DMS53 treated with DMSO at 0.1 percent for 48 hours (cell line): ENCODE measurements at regions not wholly inside any gene's neighbourhood (a gene's known extent, or its start where the extent isn't known, plus 50 kb on each side); places are given as distances from the start of the nearest gene placed in this dataset.
"Not testable (repeated sequence)": the region's sequence is repeated elsewhere in the genome, so short reads cannot be mapped to it uniquely, and the experiment has no call there.

Experiments
- DNase-seq: peaks from one replicate; lab custom pipeline; 2025; ENCODE audit not compliant: unreplicated experiment; lab: John Stamatoyannopoulos, UW

- not testable (repeated sequence) for DNase-seq
Observed at GRCh38 chr2:89957236-89957635, 1265.8 kb downstream of the RPIA start.

DNA sequence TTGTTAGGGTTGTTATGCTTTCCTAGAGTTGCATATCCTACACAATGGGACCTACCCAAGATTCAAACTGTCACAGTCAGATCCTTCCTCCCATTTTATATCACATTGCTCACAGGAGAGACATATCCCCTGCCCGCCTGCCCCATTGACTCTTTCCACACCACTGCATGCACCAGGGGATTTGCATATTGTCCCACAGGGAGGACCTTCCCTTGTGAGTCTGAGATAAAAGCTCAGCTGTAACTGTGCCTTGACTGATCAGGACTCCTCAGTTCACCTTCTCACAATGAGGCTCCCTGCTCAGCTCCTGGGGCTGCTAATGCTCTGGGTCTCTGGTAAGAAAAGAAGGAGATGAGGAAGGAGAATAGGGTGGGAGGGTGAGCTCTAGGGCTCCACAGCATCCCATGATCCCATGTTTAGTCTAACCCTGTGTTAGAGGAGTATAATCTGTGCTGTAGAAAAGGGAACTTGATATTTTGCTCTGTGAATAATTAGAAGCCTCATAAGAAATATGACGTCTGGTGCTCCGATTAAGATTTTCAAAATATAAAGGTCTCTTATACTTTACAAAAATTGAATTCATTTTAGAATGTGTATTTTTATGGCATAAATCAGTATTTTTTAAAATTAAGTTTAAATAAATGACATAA, 1268.4 kb downstream of the RPIA start:
- DNase-seq = not testable (repeated sequence)

DNA sequence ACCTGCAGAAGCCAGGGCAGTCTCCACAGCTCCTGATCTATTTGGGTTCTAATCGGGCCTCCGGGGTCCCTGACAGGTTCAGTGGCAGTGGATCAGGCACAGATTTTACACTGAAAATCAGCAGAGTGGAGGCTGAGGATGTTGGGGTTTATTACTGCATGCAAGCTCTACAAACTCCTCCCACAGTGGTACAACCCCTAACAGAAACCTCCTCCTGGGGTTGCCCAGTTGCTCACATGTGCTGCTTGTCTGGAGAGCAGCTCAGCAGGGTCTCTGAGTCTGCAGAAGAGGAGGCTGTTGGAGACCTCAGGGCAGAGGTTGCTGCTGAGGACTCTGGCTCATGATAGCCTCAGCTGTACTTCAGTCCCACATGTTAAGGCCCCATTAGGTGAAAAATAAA, 1269.1 kb downstream of the RPIA start:
- DNase-seq = not testable (repeated sequence)

- DNase-seq = not testable (repeated sequence)
Observed at GRCh38 chr2:89968567-89968966, 1277.1 kb downstream of the RPIA start.

- DNase-seq = not testable (repeated sequence)
Observed at GRCh38 chr2:89969190-89969589, 1277.7 kb downstream of the RPIA start.

GRCh38 chr2:89973849-89974248, 1282.4 kb downstream of the RPIA start:
- not testable (repeated sequence) for DNase-seq

- not testable (repeated sequence) for DNase-seq
Observed at GRCh38 chr2:89979826-89980537, 1288.5 kb downstream of the RPIA start.

- DNase-seq = not testable (repeated sequence)
Observed at GRCh38 chr2:89982246-89982645, 1290.8 kb downstream of the RPIA start.

DNA sequence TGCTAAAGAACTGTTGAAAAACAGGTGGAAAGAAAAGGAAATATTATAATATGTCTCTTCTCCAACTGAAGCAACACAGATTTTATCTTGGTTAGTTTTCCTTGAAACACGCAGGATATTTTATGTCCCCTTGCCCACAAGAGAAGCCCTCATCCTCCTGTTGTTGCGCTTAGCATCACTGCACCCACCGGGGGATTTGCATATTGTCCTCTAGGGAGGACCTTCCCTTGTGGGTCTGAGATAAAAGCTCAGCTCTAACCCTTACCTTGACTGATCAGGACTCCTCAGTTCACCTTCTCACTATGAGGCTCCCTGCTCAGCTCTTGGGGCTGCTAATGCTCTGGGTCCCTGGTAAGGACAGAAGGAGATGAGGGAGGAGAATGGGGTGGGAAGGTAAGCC, 1294.2 kb downstream of the RPIA start:
- not testable (repeated sequence) for DNase-seq

GRCh38 chr2:89986532-89986931, 1295.1 kb downstream of the RPIA start:
- not testable (repeated sequence) for DNase-seq

GRCh38 chr2:89996779-89997178, 1305.3 kb downstream of the RPIA start:
- DNase-seq = not testable (repeated sequence)

DNA sequence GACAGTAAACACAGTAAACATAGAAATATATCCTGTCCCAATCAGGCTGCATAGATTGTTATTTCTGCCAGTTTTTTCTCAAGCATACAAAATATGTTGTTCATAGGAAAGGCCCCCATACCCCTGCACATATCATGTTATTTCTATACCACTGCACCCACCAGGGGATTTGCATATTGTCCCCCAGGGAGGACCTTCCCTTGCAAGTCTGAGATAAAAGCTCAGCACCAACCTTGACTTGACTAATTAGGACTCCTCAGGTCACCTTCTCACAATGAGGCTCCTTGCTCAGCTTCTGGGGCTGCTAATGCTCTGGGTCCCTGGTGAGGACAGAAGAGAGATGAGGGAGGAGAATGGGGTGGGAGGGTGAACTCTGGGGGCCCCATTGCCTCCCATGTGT, 1313.1 kb downstream of the RPIA start:
- DNase-seq = not testable (repeated sequence)

DNA sequence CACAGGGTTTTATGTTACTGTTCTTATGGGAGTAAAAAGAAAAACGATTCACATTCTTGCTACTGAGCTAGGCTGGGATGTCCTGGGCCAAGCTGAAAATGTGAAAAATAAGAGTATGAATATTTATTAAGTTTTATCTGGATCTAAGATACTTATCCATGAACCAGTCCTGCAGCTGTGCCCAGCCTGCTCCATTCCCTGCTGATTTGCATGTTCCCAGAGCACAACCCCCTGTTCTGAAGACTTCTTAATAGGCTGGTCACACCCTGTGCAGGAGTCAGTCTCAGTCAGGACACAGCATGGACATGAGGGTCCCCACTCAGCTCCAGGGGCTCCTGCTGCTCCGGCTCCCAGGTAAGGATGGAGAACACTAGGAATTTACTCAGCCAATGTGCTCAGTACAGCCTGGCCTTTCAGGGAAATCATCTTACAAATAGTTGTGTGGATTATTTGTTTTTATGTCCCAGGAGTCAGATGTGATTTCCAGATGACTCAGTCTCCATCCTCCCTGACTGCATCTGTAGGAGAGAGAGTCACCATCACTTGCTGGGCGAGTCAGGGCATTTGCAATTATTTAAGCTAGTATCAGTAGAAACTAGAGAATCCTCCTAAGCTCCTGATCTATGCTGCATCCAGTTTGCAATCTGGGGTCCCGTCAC, 1319.1 kb downstream of the RPIA start:
- DNase-seq = not testable (repeated sequence)

DNA sequence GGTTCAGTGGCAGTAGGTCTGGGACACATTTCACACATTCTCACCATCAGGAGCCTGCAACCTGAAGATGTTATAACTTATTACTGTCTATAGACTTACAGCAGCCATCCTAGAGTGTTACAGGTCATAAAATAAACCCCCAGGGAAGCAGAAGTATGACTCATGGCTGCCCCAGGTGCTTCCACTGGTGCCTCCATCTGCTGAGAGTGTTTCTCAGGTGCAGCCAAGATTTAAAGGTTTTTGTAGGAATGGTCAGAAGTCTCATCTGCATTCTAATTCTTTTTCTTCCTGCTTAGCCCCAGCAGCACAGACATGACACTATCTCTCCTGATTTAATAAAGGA, 1319.6 kb downstream of the RPIA start:
- not testable (repeated sequence) for DNase-seq

GRCh38 chr2:90019908-90020307, 1328.4 kb downstream of the RPIA start:
- not testable (repeated sequence) for DNase-seq

- DNase-seq = not testable (repeated sequence)
Observed at GRCh38 chr2:90021234-90021633, 1329.8 kb downstream of the RPIA start.

GRCh38 chr2:90027231-90027643, 1335.8 kb downstream of the RPIA start:
- DNase-seq = not testable (repeated sequence)

GRCh38 chr2:90028381-90029079, 1337.1 kb downstream of the RPIA start:
- not testable (repeated sequence) for DNase-seq

GRCh38 chr2:90029080-90029428, 1337.6 kb downstream of the RPIA start:
- not testable (repeated sequence) for DNase-seq

DNA sequence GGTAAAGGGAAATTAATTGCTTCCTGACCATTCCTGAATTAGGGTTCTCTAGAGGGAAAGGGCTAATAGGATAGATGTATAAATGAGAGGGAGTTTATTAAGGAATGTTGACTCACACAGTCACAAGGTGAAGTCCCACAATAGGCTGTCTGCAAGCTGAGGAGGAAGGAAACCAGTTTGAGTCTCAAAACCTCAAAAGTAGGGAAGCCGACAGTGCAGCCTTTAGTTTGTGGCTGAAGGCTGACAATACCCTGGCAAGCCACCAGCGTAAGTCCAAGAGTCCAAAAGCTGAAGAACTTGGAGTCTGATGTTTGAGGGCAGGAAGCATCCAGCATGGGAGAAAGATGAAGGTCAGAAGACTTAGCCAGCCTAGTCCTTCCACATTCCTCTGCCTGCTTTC, 1340.8 kb downstream of the RPIA start:
- DNase-seq = not testable (repeated sequence)

GRCh38 chr2:90036335-90036734, 1344.9 kb downstream of the RPIA start:
- DNase-seq = not testable (repeated sequence)
